Spleen (tissue), 11 donors: ENCODE measurements at regions not wholly inside any gene's neighbourhood (a gene's known extent, or its start where the extent isn't known, plus 50 kb on each side); places are given as distances from the start of the nearest gene placed in this dataset.
"Not testable (repeated sequence)": the region's sequence is repeated elsewhere in the genome, so short reads cannot be mapped to it uniquely, and the experiment has no call there.

Experiments
- DNase-seq: peaks from one replicate; pipeline ENCODE4 v3.0.0-alpha.2; 2020
- H3K27ac ChIP-seq, 8 donors: fragments of 200-600 bp; sonication (generic) in 7 of 8; 1 replicate in 4 of 8; 2 replicates in 4 of 8; pipeline versions ENCODE4 v1.5.0 to v1.8.0; 2016 to 2021; ENCODE audit warnings: inconsistent platforms in 4 of 8, mild to moderate bottlenecking in 4 of 8, moderate library complexity in 1 of 8
- H3K27me3 ChIP-seq, 7 donors: fragments of 200-600 bp; sonication (generic) in 6 of 7; replicated peaks in 1 of 7; 1 replicate in 4 of 7; 2 replicates in 3 of 7; pipeline versions ENCODE4 v1.5.0 to v1.8.0; 2016 to 2021; ENCODE audit warnings: inconsistent platforms in 3 of 7, mild to moderate bottlenecking in 1 of 7
- H3K36me3 ChIP-seq, 6 donors: fragments of 200-600 bp; sonication (generic) in 5 of 6; 1 replicate in 4 of 6; 2 replicates in 2 of 6; pipeline versions ENCODE4 v1.5.0 to v1.8.0; 2016 to 2021; ENCODE audit warnings: inconsistent platforms in 2 of 6
- H3K4me1 ChIP-seq, 6 donors: fragments of 200-600 bp; sonication (generic) in 5 of 6; 1 replicate in 3 of 6; 2 replicates in 3 of 6; pipeline versions ENCODE4 v1.5.0 to v1.8.0; 2016 to 2021; ENCODE audit warnings: inconsistent platforms in 3 of 6
- H3K4me3 ChIP-seq, 8 donors: fragments of 200-600 bp; sonication (generic) in 7 of 8; 1 replicate in 4 of 8; 2 replicates in 4 of 8; pipeline versions ENCODE4 v1.5.0 to v1.8.0; 2016 to 2021; ENCODE audit warnings: inconsistent platforms in 4 of 8, mild to moderate bottlenecking in 4 of 8, moderate library complexity in 2 of 8
- H3K9me3 ChIP-seq, 8 donors: fragments of 200-600 bp; sonication (generic) in 7 of 8; 1 replicate in 4 of 8; 2 replicates in 4 of 8; pipeline versions ENCODE4 v1.5.0 to v1.8.0; 2016 to 2021; ENCODE audit warnings: inconsistent platforms in 4 of 8
- CTCF ChIP-seq, 11 experiments: fragments of 200-600 bp in 7 of 11; fragments of 450-650 bp in 4 of 11; sonication (generic) in 4 of 11; IDR thresholded peaks in 8 of 11; conservative IDR thresholded peaks in 3 of 11; 1 replicate in 7 of 11; 2 replicates in 4 of 11; pipeline versions ENCODE4 v1.4.0 to v1.8.0; 2016 to 2021; ENCODE audit warnings: antibody characterized with exemption in 11 of 11, inconsistent platforms in 4 of 11, mild to moderate bottlenecking in 1 of 11
- POLR2A ChIP-seq, 3 donors: fragments of 450-650 bp; IDR thresholded peaks; one replicate each; pipeline ENCODE4 v1.5.1; 2017; ENCODE audit warnings: antibody characterized with exemption in 3 of 3, mild to moderate bottlenecking in 1 of 3
- POLR2AphosphoS5 ChIP-seq, 3 donors: sonication (generic); formaldehyde crosslinking; IDR thresholded peaks; one replicate each; pipeline ENCODE4 v1.5.1; 2017; ENCODE audit warnings: antibody characterized with exemption in 3 of 3
- WGBS, 5 donors: extraction: QIAGEN DNeasy Blood & Tissue Kit in 3 of 5; methylation state at CpG; one replicate each; pipeline versions ENCODE4 v1.1.5 to v1.1.7; 2013 to 2018; 5-methylcytosine and 5-hydroxymethylcytosine counted together
- intact Hi-C: fragments of 100-400 bp; cut with DNase I; formaldehyde crosslinking; loops from one replicate; pipeline ENCODE4 v1.15.0; 2023; ENCODE audit warnings: low total_unique reads
- donor health status: healthy with polysubstance abuse.
- donor health status: DM: no; HTN: no; CAD: no; lungs with moderate emphysema.
- donor health status: DM: no; HTN: no; CAD: no.
- donor health status: Bipolar disorder and iron deficiency.
- donor health status: healthy.
- donor health status: DM: no; HTN: no; CAD: no.
- donor health status: DM: yes; HTN: yes; CAD: no.

- intact Hi-C loops: no loop called here
- 39 to 56% (median 45%) methylated on average over 2 of the region's 2 CpGs for WGBS, 5 donors
- Histone ChIP-seq H3K9me3 (peaks cover 0 to 24% (median 15%) of the 10 kb centered on the region in 8 donors), H3K4me1 (peaks cover 11 to 56% (median 33%) of the 10 kb centered on the region in 6 donors), H3K36me3 (no peaks in the 10 kb centered on the region), H3K27ac (peak overlapping the region in 3 of 8 donors; percentile 2 to 74 (median 4)), H3K4me3 (peak overlapping the region in 1 of 8 donors; percentile 6), H3K27me3 (no peaks in the 10 kb centered on the region)
- no peak for DNase-seq
- no peak for TF ChIP-seq POLR2A (IDR thresholded peaks at IDR 0.05)
- TF ChIP-seq CTCF (IDR thresholded peaks at IDR 0.05 in 8 of 11, conservative IDR thresholded peaks at IDR 0.05 in 3 of 11): no peak
- TF ChIP-seq POLR2AphosphoS5 (IDR thresholded peaks at IDR 0.05): no peak
Measured at GRCh38 chr5:148751025-148751424, 75.4 kb upstream of the ADRB2 start.

- H3K27me3 ChIP-seq, H3K27ac ChIP-seq, H3K4me3 ChIP-seq, DNase-seq, H3K36me3 ChIP-seq, intact Hi-C loops: not testable (repeated sequence)
- H3K9me3 ChIP-seq: peaks cover 0 to 37% (median 28%) of the 10 kb centered on the region in 8 donors
- peaks cover 2 to 43% (median 24%) of the 10 kb centered on the region in 6 donors for H3K4me1 ChIP-seq
Measured at GRCh38 chr5:148752375-148752774, 74.0 kb upstream of the ADRB2 start.

GRCh38 chr5:148759101-148759500 lies 67.3 kb upstream of the ADRB2 start:
- peaks cover 0 to 14% (median 1%) of the 10 kb centered on the region in 6 donors for H3K4me1 ChIP-seq
- TF ChIP-seq CTCF (IDR thresholded peaks at IDR 0.05 in 8 of 11, conservative IDR thresholded peaks at IDR 0.05 in 3 of 11): no peak
- no peak for TF ChIP-seq POLR2AphosphoS5 (IDR thresholded peaks at IDR 0.05)
- no peak for TF ChIP-seq POLR2A (IDR thresholded peaks at IDR 0.05)
- no peak for DNase-seq
- no peak overlapping the region for H3K4me3 ChIP-seq
- no peaks in the 10 kb centered on the region for H3K36me3 ChIP-seq
- WGBS, 5 donors: 39 to 79% (median 52%) methylated on average over 3 of the region's 3 CpGs
- peaks cover 0 to 38% (median 29%) of the 10 kb centered on the region in 8 donors for H3K9me3 ChIP-seq
- intact Hi-C loops: no loop called here
- no peaks in the 10 kb centered on the region for H3K27me3 ChIP-seq
- peak overlapping the region in 2 of 8 donors; percentile 19 to 38 for H3K27ac ChIP-seq

GRCh38 chr5:148760945-148761638 lies 65.3 kb upstream of the ADRB2 start:
- TF ChIP-seq POLR2A (IDR thresholded peaks at IDR 0.05) (no peak), CTCF (IDR thresholded peaks at IDR 0.05 in 8 of 11, conservative IDR thresholded peaks at IDR 0.05 in 3 of 11) (no peak), POLR2AphosphoS5 (IDR thresholded peaks at IDR 0.05) (no peak)
- Histone ChIP-seq H3K27me3 (no peaks in the 10 kb centered on the region), H3K4me1 (peaks cover 0 to 14% (median 1%) of the 10 kb centered on the region in 6 donors), H3K4me3 (no peak overlapping the region), H3K27ac (no peak overlapping the region), H3K9me3 (peaks cover 0 to 20% (median 14%) of the 10 kb centered on the region in 8 donors), H3K36me3 (no peaks in the 10 kb centered on the region)
- 42 to 75% (median 51%) methylated on average over 2 of the region's 2 CpGs for WGBS, 5 donors
- no peak for DNase-seq
- intact Hi-C loops: no loop called here
